Peyer's patch (tissue), 4 donors: ENCODE measurements at regions not wholly inside any gene's neighbourhood (a gene's known extent, or its start where the extent isn't known, plus 50 kb on each side); places are given as distances from the start of the nearest gene placed in this dataset.

ENCODE experiments used
- DNase-seq, 3 donors: peaks; one replicate each; pipeline ENCODE4 v3.0.0-alpha.2; 2017 to 2019
- H3K27ac ChIP-seq, 4 donors: fragments of 200-600 bp; sonication (generic); one replicate each; pipeline ENCODE4 v1.5.1; 2016 to 2019
- H3K27me3 ChIP-seq, 2 donors: fragments of 200-600 bp; sonication (generic); one replicate each; pipeline ENCODE4 v1.5.1; 2019
- H3K36me3 ChIP-seq, 3 donors: fragments of 200-600 bp; sonication (generic); one replicate each; pipeline ENCODE4 v1.5.1; 2016 to 2019
- H3K4me1 ChIP-seq, 4 donors: fragments of 200-600 bp; sonication (generic); one replicate each; pipeline ENCODE4 v1.5.1; 2016 to 2019
- H3K4me3 ChIP-seq, 4 donors: fragments of 200-600 bp; sonication (generic); 1 replicate in 3 of 4; 2 replicates in 1 of 4; pipeline ENCODE4 v1.5.1; 2016 to 2019; ENCODE audit warnings: mild to moderate bottlenecking in 1 of 4
- H3K9me3 ChIP-seq, 4 donors: fragments of 200-600 bp; sonication (generic); one replicate each; pipeline ENCODE4 v1.5.1; 2016 to 2019; ENCODE audit warnings: mild to moderate bottlenecking in 1 of 4
- POLR2A ChIP-seq, 2 donors: fragments of 450-650 bp; IDR thresholded peaks; one replicate each; pipeline ENCODE4 v1.5.1; 2017; ENCODE audit warnings: antibody characterized with exemption in 2 of 2, mild to moderate bottlenecking in 2 of 2, moderate library complexity in 2 of 2
- TF ChIP-seq, protein P1 (sequence below), 6 experiments: fragments of 450-650 bp in 4 of 6; fragments of 200-600 bp in 2 of 6; sonication (generic) in 1 of 6; IDR thresholded peaks; one replicate each; pipeline ENCODE4 v1.5.1; 2017 to 2019; ENCODE audit warnings: antibody characterized with exemption in 6 of 6, mild to moderate bottlenecking in 3 of 6, moderate library complexity in 1 of 6

DNA sequence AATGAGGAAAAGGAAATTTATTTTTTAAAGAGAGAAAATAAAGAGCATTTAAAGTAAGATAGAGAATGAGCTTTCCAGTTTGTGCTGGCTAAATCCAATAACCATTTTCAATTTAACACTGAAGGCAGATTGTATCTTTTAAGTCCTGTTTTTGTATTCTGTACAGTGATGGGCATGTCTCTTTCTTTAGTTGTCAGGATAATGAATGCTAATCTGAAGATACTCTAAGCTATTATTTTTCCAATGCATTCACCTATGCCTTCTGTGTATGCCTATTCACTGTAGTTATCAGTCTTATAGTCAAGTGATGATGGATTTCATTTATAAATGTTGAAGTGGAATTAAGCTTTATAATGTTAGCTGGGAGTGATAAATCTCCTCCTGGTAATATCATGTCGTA lies 101.4 kb downstream of the DYNAP start:
- no peak for DNase-seq
- Histone ChIP-seq H3K9me3 (no peaks in the 10 kb centered on the region), H3K4me1 (no peaks in the 10 kb centered on the region), H3K36me3 (no peaks in the 10 kb centered on the region), H3K27ac (no peak overlapping the region), H3K4me3 (no peak overlapping the region), H3K27me3 (no peaks in the 10 kb centered on the region)
- no peak for TF ChIP-seq POLR2A (IDR thresholded peaks at IDR 0.05)
- TF ChIP-seq, protein P1, sequence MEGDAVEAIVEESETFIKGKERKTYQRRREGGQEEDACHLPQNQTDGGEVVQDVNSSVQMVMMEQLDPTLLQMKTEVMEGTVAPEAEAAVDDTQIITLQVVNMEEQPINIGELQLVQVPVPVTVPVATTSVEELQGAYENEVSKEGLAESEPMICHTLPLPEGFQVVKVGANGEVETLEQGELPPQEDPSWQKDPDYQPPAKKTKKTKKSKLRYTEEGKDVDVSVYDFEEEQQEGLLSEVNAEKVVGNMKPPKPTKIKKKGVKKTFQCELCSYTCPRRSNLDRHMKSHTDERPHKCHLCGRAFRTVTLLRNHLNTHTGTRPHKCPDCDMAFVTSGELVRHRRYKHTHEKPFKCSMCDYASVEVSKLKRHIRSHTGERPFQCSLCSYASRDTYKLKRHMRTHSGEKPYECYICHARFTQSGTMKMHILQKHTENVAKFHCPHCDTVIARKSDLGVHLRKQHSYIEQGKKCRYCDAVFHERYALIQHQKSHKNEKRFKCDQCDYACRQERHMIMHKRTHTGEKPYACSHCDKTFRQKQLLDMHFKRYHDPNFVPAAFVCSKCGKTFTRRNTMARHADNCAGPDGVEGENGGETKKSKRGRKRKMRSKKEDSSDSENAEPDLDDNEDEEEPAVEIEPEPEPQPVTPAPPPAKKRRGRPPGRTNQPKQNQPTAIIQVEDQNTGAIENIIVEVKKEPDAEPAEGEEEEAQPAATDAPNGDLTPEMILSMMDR (IDR thresholded peaks at IDR 0.05), result no peak

DNA sequence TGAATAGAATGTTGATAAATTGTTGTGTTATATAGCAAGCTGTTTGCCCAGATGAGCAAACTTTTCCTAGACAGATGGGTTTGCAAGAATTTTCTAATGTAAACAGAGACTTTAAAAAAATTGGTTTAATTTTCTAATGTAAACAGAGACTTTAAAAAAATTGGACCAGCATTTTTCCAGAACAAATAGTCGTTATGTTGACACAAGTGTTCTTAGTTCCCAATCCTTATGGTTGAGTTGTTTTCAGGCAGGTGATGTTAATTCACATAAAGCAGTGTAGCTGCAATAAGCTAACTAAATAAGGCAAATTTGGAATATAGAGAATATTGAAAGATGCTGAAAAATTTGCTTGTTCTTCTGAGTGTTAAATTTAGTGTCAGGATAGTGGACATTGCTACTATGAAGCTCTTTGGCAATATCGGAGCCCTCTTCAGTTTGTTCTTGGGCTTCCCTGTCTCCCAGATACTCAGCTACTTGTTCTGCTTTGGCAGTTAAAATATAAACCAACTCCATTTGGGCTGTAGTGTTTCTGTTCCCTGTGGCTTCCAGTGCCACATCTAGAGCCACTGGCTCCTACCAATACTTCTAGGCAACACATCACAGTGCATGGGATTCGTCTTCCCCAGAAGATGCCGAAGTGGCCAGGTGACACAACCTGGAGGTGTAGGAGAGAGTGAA lies 105.7 kb downstream of the DYNAP start:
- Histone ChIP-seq H3K27me3 (no peaks in the 10 kb centered on the region), H3K4me3 (no peak overlapping the region), H3K27ac (no peak overlapping the region), H3K4me1 (no peaks in the 10 kb centered on the region), H3K9me3 (no peaks in the 10 kb centered on the region), H3K36me3 (no peaks in the 10 kb centered on the region)
- DNase-seq, result no peak
- TF ChIP-seq, protein P1 (IDR thresholded peaks at IDR 0.05), result no peak
- TF ChIP-seq POLR2A (IDR thresholded peaks at IDR 0.05), result no peak

DNA sequence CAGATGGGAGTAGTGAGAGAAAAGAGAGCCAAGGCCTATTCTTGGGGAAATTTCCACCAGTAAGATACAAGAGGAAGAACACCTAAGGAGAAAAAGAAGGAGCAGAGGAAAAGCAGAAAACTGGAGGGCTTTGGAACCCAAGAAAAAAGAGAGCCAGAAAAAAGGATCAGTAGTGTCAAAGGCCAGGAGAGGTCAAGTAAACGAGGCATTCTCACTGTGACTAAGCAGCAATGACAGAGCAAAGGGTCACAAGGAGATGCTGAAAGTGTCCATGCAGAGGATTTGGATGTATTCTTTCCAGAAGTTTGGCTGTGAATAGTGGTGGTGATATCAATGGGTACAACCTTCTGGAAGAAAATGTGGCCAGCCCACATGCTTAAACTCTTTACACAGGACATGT lies 109.5 kb downstream of the DYNAP start:
- no peaks in the 10 kb centered on the region for H3K9me3 ChIP-seq
- no peaks in the 10 kb centered on the region for H3K4me1 ChIP-seq
- no peak for DNase-seq
- TF ChIP-seq, protein P1 (IDR thresholded peaks at IDR 0.05), result no peak
- no peak for TF ChIP-seq POLR2A (IDR thresholded peaks at IDR 0.05)
- no peak overlapping the region for H3K27ac ChIP-seq
- H3K4me3 ChIP-seq, result no peak overlapping the region
- no peaks in the 10 kb centered on the region for H3K27me3 ChIP-seq
- H3K36me3 ChIP-seq, result no peaks in the 10 kb centered on the region

DNA sequence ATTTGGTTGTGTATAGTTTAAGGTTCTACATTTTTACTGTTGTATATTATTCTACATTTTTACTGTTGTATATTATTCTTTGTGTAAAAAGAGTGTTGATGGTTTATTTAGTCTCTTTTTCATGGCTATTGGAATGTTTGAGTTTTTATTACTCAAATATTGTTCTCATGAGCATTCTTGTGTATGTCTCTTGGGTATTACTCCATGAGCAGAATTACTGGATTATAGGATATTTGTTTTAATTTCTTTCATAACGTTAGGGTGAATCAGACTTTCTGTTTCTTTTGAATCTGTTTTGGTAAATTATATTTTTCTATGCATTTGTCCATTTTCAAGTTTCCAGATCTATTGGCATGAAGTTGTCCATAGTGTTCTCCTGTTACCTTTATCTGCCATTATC lies 111.6 kb downstream of the DYNAP start:
- TF ChIP-seq POLR2A (IDR thresholded peaks at IDR 0.05), result no peak
- TF ChIP-seq, protein P1 (IDR thresholded peaks at IDR 0.05), result no peak
- H3K36me3 ChIP-seq, result no peaks in the 10 kb centered on the region
- no peak for DNase-seq

GRCh38 chr18:54710074-54710899 lies 118.0 kb upstream of the RAB27B start:
- no peak for DNase-seq
- Histone ChIP-seq H3K27me3 (no peaks in the 10 kb centered on the region), H3K4me3 (no peak overlapping the region), H3K27ac (no peak overlapping the region), H3K4me1 (no peaks in the 10 kb centered on the region), H3K36me3 (no peaks in the 10 kb centered on the region), H3K9me3 (no peaks in the 10 kb centered on the region)
- TF ChIP-seq, protein P1 (IDR thresholded peaks at IDR 0.05), result no peak
- no peak for TF ChIP-seq POLR2A (IDR thresholded peaks at IDR 0.05)

More for the DNA sequence above, 111.6 kb downstream of the DYNAP start:
- no peaks in the 10 kb centered on the region for H3K9me3 ChIP-seq
- H3K27me3 ChIP-seq, result no peaks in the 10 kb centered on the region
- H3K27ac ChIP-seq, result no peak overlapping the region
- no peaks in the 10 kb centered on the region for H3K4me1 ChIP-seq
- H3K4me3 ChIP-seq, result no peak overlapping the region
